DND-41 (cell line): ENCODE measurements at regions not wholly inside any gene's neighbourhood (a gene's known extent, or its start where the extent isn't known, plus 50 kb on each side); places are given as distances from the start of the nearest gene placed in this dataset.
"Not testable (repeated sequence)": the region's sequence is repeated elsewhere in the genome, so short reads cannot be mapped to it uniquely, and the experiment has no call there.

Experiments used
- ATAC-seq: fragments of 200-7000 bp; cut with Tn5 transposase; 3 replicates; pipeline ENCODE4 v1.9.1; 2021; ENCODE audit warnings: low read depth; ENCODE audit not compliant: insufficient read depth
- DNase-seq: peaks from one replicate; pipeline ENCODE4 v3.0.0-alpha.2; 2020
- H2AFZ ChIP-seq: 2 replicates; pipeline ENCODE4 v1.6.0; 2012; ENCODE audit warnings: low read depth, low read length
- H3K27ac ChIP-seq: 2 replicates; pipeline ENCODE4 v1.5.1; 2012; ENCODE audit warnings: low read length, inconsistent platforms
- H3K27me3 ChIP-seq: fragments of 200-600 bp; sonication (generic); 2 replicates; pipeline ENCODE4 v1.6.0; 2012; ENCODE audit warnings: low read length, mild to moderate bottlenecking, inconsistent platforms; ENCODE audit not compliant: insufficient read depth, poor library complexity
- H3K36me3 ChIP-seq: 2 replicates; pipeline ENCODE4 v1.5.1; 2012; ENCODE audit warnings: low read length, inconsistent platforms; ENCODE audit not compliant: insufficient read depth
- H3K4me1 ChIP-seq: 2 replicates; pipeline ENCODE4 v1.5.1; 2012; ENCODE audit warnings: mild to moderate bottlenecking, low read length; ENCODE audit not compliant: insufficient read depth
- H3K4me2 ChIP-seq: 2 replicates; pipeline ENCODE4 v1.6.0; 2012; ENCODE audit warnings: mild to moderate bottlenecking, moderate library complexity, low read length, inconsistent platforms; ENCODE audit not compliant: insufficient read depth
- H3K4me3 ChIP-seq, 2 experiments: fragments of 200-600 bp in 1 of 2; shearing (Covaris generic) in 1 of 2; 2 replicates each; pipeline ENCODE4 v1.5.1; 2012 to 2016; ENCODE audit warnings: inconsistent platforms in 2 of 2, low read length in 2 of 2, mild to moderate bottlenecking in 2 of 2, low read depth in 1 of 2, moderate library complexity in 1 of 2
- H3K79me2 ChIP-seq: 2 replicates; pipeline ENCODE4 v1.6.0; 2012; ENCODE audit warnings: low read length, inconsistent platforms; ENCODE audit not compliant: insufficient read depth
- H3K9ac ChIP-seq: 2 replicates; pipeline ENCODE4 v1.6.0; 2012; ENCODE audit warnings: low read depth, mild to moderate bottlenecking, inconsistent platforms, low read length, moderate library complexity
- H3K9me3 ChIP-seq: 2 replicates; pipeline ENCODE4 v1.5.1; 2012; ENCODE audit warnings: low read length, moderate library complexity, mild to moderate bottlenecking, inconsistent platforms; ENCODE audit not compliant: insufficient read depth, severe bottlenecking
- H4K20me1 ChIP-seq: 2 replicates; pipeline ENCODE4 v1.6.0; 2012; ENCODE audit warnings: low read length; ENCODE audit not compliant: insufficient read depth
- EZH2 ChIP-seq: IDR thresholded peaks from 3 replicates; pipeline ENCODE4 v1.6.1; 2012; ENCODE audit warnings: borderline replicate concordance, low read depth, mild to moderate bottlenecking, moderate library complexity, low read length, inconsistent platforms; ENCODE audit not compliant: severe bottlenecking
- TF ChIP-seq, protein P1 (sequence below): IDR thresholded peaks from 2 replicates; pipeline ENCODE4 v1.5.1; 2012; ENCODE audit warnings: borderline replicate concordance, low read length, moderate library complexity, mild to moderate bottlenecking; ENCODE audit not compliant: poor library complexity, severe bottlenecking; ENCODE audit errors: extremely low read depth

GRCh38 chr6:137678451-137678850, 184.3 kb upstream of the OLIG3 start:
- no peak for TF ChIP-seq EZH2
- TF ChIP-seq, protein P1, sequence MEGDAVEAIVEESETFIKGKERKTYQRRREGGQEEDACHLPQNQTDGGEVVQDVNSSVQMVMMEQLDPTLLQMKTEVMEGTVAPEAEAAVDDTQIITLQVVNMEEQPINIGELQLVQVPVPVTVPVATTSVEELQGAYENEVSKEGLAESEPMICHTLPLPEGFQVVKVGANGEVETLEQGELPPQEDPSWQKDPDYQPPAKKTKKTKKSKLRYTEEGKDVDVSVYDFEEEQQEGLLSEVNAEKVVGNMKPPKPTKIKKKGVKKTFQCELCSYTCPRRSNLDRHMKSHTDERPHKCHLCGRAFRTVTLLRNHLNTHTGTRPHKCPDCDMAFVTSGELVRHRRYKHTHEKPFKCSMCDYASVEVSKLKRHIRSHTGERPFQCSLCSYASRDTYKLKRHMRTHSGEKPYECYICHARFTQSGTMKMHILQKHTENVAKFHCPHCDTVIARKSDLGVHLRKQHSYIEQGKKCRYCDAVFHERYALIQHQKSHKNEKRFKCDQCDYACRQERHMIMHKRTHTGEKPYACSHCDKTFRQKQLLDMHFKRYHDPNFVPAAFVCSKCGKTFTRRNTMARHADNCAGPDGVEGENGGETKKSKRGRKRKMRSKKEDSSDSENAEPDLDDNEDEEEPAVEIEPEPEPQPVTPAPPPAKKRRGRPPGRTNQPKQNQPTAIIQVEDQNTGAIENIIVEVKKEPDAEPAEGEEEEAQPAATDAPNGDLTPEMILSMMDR = no peak
- H3K4me3 ChIP-seq = no peak overlapping the region

GRCh38 chr6:137680705-137681346, 186.2 kb upstream of the TNFAIP3 start:
- H3K9me3 ChIP-seq = no peaks in the 10 kb centered on the region
- H3K36me3 ChIP-seq = no peaks in the 10 kb centered on the region
- peaks cover 40% of the 10 kb centered on the region for H3K4me1 ChIP-seq
- no peak overlapping the region for H2AFZ ChIP-seq
- no peak overlapping the region for H3K4me3 ChIP-seq
- H3K79me2 ChIP-seq = no peaks in the 10 kb centered on the region
- ATAC-seq (no peak), DNase-seq (no peak)
- no peak overlapping the region for H3K9ac ChIP-seq
- H3K27me3 ChIP-seq = no peaks in the 10 kb centered on the region
- 0 out of 2 replicates have a peak overlapping the region, but pooled peaks have one; percentile 7 for H3K27ac ChIP-seq
- H3K4me2 ChIP-seq = no peak overlapping the region
- no peaks in the 10 kb centered on the region for H4K20me1 ChIP-seq
- TF ChIP-seq, protein P1 = no peak
- TF ChIP-seq EZH2 = no peak

More at GRCh38 chr6:137678451-137678850, 184.3 kb upstream of the OLIG3 start:
- Histone ChIP-seq H3K27ac (no peak overlapping the region), H3K4me2 (no peak overlapping the region), H3K79me2 (no peaks in the 10 kb centered on the region), H3K27me3 (no peaks in the 10 kb centered on the region), H3K36me3 (no peaks in the 10 kb centered on the region), H2AFZ (no peak overlapping the region), H3K9me3 (no peaks in the 10 kb centered on the region), H4K20me1 (no peaks in the 10 kb centered on the region), H3K9ac (no peak overlapping the region), H3K4me1 (peaks cover 24% of the 10 kb centered on the region)
- no peak for DNase-seq
- no peak for ATAC-seq

GRCh38 chr6:137681445-137682009, 185.5 kb upstream of the TNFAIP3 start:
- Histone ChIP-seq H4K20me1 (no peaks in the 10 kb centered on the region), H3K27ac (no peak overlapping the region), H3K9me3 (no peaks in the 10 kb centered on the region), H2AFZ (no peak overlapping the region), H3K9ac (no peak overlapping the region), H3K79me2 (no peaks in the 10 kb centered on the region), H3K4me2 (no peak overlapping the region), H3K4me1 (peaks cover 36% of the 10 kb centered on the region), H3K4me3 (no peak overlapping the region), H3K36me3 (no peaks in the 10 kb centered on the region), H3K27me3 (no peaks in the 10 kb centered on the region)
- TF ChIP-seq, protein P1 = no peak
- TF ChIP-seq EZH2 = no peak
- ATAC-seq (no peak), DNase-seq (no peak)

DNA sequence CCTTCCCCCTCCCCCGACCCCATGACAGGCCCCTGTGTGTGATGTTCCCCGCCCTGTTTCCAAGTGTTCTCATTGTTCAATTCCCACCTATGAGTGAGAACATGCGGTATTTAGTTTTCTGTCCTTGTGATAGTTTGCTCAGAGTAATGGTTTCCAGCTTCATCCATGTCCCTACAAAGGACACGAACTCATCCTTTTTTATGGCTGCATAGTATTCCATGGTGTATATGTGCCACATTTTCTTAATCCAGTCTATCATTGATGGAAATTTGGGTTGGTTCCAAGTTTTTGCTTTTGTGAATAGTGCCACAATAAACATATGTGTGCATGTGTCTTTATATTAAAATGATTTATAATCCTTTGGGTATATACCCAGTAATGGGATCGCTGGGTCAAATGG, 184.4 kb upstream of the TNFAIP3 start:
- ATAC-seq, H3K79me2 ChIP-seq, H3K9ac ChIP-seq, H3K9me3 ChIP-seq, H3K27me3 ChIP-seq, H3K36me3 ChIP-seq, H3K4me3 ChIP-seq, DNase-seq, H3K27ac ChIP-seq, H4K20me1 ChIP-seq, H2AFZ ChIP-seq, H3K4me2 ChIP-seq: not testable (repeated sequence)
- H3K4me1 ChIP-seq = peaks cover 34% of the 10 kb centered on the region
